ENCODE measurements at regions not wholly inside any gene's neighbourhood (a gene's known extent, or its start where the extent isn't known, plus 50 kb on each side); places are given as distances from the start of the nearest gene placed in this dataset.

GRCh38 chr9:18106006-18106560, 367.9 kb upstream of the ADAMTSL1 start:
- TF ChIP-seq CTCF (IDR thresholded peaks at IDR 0.05; ENCODE audit: low read length) (no peak), EZH2phosphoT487 (IDR thresholded peaks at IDR 0.05; ENCODE audit: low read length) (no peak)

Data from MM.1S (cell line).